GM20000 (cell line): ENCODE measurements at regions not wholly inside any gene's neighbourhood (a gene's known extent, or its start where the extent isn't known, plus 50 kb on each side); places are given as distances from the start of the nearest gene placed in this dataset.

Experiments
- DNase-seq: peaks from one replicate; pipeline ENCODE4 v3.0.0; 2012; ENCODE audit warnings: low spot score
- CTCF ChIP-seq: IDR thresholded peaks from 2 replicates; pipeline ENCODE4 v1.5.1; 2012; ENCODE audit warnings: mild to moderate bottlenecking, control low read depth; ENCODE audit errors: extremely low read depth, missing control alignments

- DNase-seq: no peak
- TF ChIP-seq CTCF: no peak
These were observed 182.5 kb downstream of the VRK1 start for GRCh38 chr14:96979611-96980074.

- DNase-seq: no peak
- TF ChIP-seq CTCF: no peak
These were observed 183.7 kb downstream of the VRK1 start for GRCh38 chr14:96980835-96981234.

GRCh38 chr14:96986256-96987085, 189.3 kb downstream of the VRK1 start:
- no peak for TF ChIP-seq CTCF
- DNase-seq: no peak

- no peak for TF ChIP-seq CTCF
- DNase-seq: no peak
These were observed 189.9 kb downstream of the VRK1 start for GRCh38 chr14:96987086-96987474.

GRCh38 chr14:96987771-96988170, 190.6 kb downstream of the VRK1 start:
- DNase-seq: no peak
- no peak for TF ChIP-seq CTCF

- no peak for DNase-seq
- TF ChIP-seq CTCF: no peak
These were observed 192.1 kb downstream of the VRK1 start for GRCh38 chr14:96989306-96989705.

GRCh38 chr14:96991226-96991625, 194.0 kb downstream of the VRK1 start:
- DNase-seq: no peak

More at GRCh38 chr14:96991226-96991625, 194.0 kb downstream of the VRK1 start:
- no peak for TF ChIP-seq CTCF
